CD4-positive, alpha-beta T cell treated with Interleukin-6 for 4 hours (primary cell): ENCODE measurements at regions not wholly inside any gene's neighbourhood (a gene's known extent, or its start where the extent isn't known, plus 50 kb on each side); places are given as distances from the start of the nearest gene placed in this dataset.

Experiments
- DNase-seq: peaks from one replicate; pipeline ENCODE4 v3.0.0-alpha.2; 2020; ENCODE audit warnings: mixed read lengths

DNA sequence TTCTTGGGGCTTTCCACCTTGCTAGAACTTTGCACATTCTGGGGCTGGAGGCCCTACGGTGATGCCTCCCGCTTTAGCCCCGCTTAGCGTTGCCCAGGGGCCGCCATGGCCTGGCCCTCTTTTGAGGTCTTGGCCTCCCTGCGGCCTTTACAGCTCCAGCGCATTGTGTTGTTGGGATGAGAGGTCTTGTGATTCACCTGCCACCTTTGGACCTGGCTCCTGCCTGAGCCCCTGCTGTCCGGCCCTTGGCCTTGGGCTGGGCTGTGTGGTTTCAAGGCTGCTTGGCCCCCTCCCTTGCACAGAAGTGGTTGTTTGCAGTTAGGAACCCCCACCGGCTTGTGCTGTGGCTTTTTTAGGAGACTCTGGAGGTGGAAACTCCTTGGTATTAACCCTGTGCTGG lies 61.0 kb upstream of the CDH4 start:
- DNase-seq = no peak

DNA sequence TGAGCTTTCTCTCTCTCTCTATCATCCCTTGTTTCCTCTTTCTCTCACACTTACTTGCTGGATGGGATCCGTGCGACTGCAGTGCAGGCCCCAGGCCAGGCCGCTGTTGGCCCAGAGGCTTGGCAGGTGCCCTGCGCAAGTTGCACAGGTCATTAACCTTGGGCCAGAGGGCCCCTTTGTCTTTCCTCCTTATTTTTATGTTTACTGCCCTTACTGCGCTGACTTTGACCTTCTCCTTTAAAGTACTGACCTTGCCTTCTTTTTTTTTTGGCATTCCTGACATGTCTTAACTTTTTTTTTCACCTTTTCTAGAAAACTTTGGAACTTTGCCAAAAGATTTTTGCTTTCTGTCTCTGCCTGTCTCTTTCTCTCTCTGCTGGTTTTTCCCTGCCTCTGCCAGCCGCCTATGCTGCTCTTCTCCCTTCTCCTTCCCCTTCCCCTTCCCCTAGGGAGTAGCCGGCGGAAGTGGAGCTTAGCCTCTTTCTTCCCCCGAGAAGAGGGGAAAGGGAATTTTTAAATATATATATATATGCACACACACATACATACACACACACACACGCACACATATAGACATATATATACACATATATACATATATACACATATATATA lies 59.6 kb upstream of the CDH4 start:
- no peak for DNase-seq

DNA sequence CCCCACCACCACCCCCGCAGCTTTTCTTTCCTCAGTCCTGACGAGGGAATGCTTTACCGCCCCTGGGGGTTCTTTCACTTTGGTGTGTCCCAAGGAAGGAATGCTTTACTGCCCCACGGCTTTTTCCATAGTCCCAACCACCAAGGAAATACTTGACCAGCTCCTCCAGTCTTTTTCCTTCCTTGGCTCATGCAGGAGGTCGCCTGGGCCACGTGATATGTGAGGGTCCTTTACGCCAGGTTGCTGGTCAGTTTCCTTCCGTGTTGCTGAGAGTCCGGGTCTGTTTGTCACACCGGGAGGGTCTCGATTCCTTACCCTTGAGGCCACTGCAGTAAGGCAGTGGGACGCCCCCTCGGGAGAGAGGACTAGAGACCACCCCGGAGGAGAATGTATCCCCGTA lies 58.9 kb upstream of the CDH4 start:
- DNase-seq = no peak
